Glutamatergic neuron (in vitro differentiated cells): ENCODE measurements at regions not wholly inside any gene's neighbourhood (a gene's known extent, or its start where the extent isn't known, plus 50 kb on each side); places are given as distances from the start of the nearest gene placed in this dataset.

Source experiments
- DNase-seq: peaks from one replicate; pipeline ENCODE4 v3.0.0; 2022
- H3K27ac Mint-ChIP-seq: one replicate; pipeline ENCODE4 v1.8.0; 2020; ENCODE audit warnings: mild to moderate bottlenecking, mixed read lengths, inconsistent platforms; ENCODE audit not compliant: unreplicated experiment
- H3K27me3 Mint-ChIP-seq: one replicate; pipeline ENCODE4 v1.8.0; 2020; ENCODE audit warnings: mild to moderate bottlenecking, moderate library complexity, mixed read lengths, inconsistent platforms; ENCODE audit not compliant: unreplicated experiment
- H3K36me3 Mint-ChIP-seq: one replicate; pipeline ENCODE4 v1.8.0; 2020; ENCODE audit warnings: mild to moderate bottlenecking, mixed read lengths, inconsistent platforms; ENCODE audit not compliant: unreplicated experiment
- H3K4me1 Mint-ChIP-seq: one replicate; pipeline ENCODE4 v1.8.0; 2020; ENCODE audit warnings: mild to moderate bottlenecking, low read depth, mixed read lengths, inconsistent platforms; ENCODE audit not compliant: unreplicated experiment
- H3K4me3 Mint-ChIP-seq: one replicate; pipeline ENCODE4 v1.8.0; 2020; ENCODE audit warnings: mild to moderate bottlenecking, mixed read lengths, inconsistent platforms; ENCODE audit not compliant: unreplicated experiment
- H3K9me3 Mint-ChIP-seq: one replicate; pipeline ENCODE4 v1.8.0; 2020; ENCODE audit warnings: mild to moderate bottlenecking, moderate library complexity, mixed read lengths, inconsistent platforms; ENCODE audit not compliant: unreplicated experiment
- CTCF ChIP-seq: fragments of 200-600 bp; sonication (generic); IDR thresholded peaks from one replicate; pipeline ENCODE4 v1.5.0; 2021; ENCODE audit not compliant: partially characterized antibody, unreplicated experiment

GRCh38 chr16:87218281-87219055, 98.7 kb downstream of the C16orf95 start:
- DNase-seq: no peak
- Mint-ChIP-seq H3K36me3 (no peaks in the 10 kb centered on the region), H3K4me1 (no peaks in the 10 kb centered on the region), H3K27ac (no peak overlapping the region), H3K9me3 (no peaks in the 10 kb centered on the region), H3K27me3 (no peaks in the 10 kb centered on the region), H3K4me3 (no peak overlapping the region)
- no peak for TF ChIP-seq CTCF

GRCh38 chr16:87219287-87219909, 97.8 kb downstream of the C16orf95 start:
- Mint-ChIP-seq H3K9me3 (no peaks in the 10 kb centered on the region), H3K4me3 (no peak overlapping the region), H3K36me3 (no peaks in the 10 kb centered on the region), H3K27ac (no peak overlapping the region), H3K27me3 (no peaks in the 10 kb centered on the region), H3K4me1 (no peaks in the 10 kb centered on the region)
- DNase-seq: no peak
- TF ChIP-seq CTCF: no peak

GRCh38 chr16:87221633-87222032, 95.6 kb downstream of the C16orf95 start:
- H3K36me3 Mint-ChIP-seq: no peaks in the 10 kb centered on the region
- no peaks in the 10 kb centered on the region for H3K9me3 Mint-ChIP-seq
- no peak for TF ChIP-seq CTCF
- peaks cover 2% of the 10 kb centered on the region for H3K27me3 Mint-ChIP-seq
- H3K4me3 Mint-ChIP-seq: no peak overlapping the region
- DNase-seq: no peak
- H3K27ac Mint-ChIP-seq: no peak overlapping the region
- no peaks in the 10 kb centered on the region for H3K4me1 Mint-ChIP-seq

- Mint-ChIP-seq H3K4me3 (no peak overlapping the region), H3K4me1 (no peaks in the 10 kb centered on the region), H3K9me3 (no peaks in the 10 kb centered on the region), H3K27ac (no peak overlapping the region), H3K36me3 (no peaks in the 10 kb centered on the region), H3K27me3 (peaks cover 2% of the 10 kb centered on the region)
- no peak for DNase-seq
- no peak for TF ChIP-seq CTCF
Measured at GRCh38 chr16:87222335-87222734, 94.9 kb downstream of the C16orf95 start.

GRCh38 chr16:87223656-87224248, 93.4 kb downstream of the C16orf95 start:
- no peak overlapping the region for H3K4me3 Mint-ChIP-seq
- TF ChIP-seq CTCF: no peak
- H3K4me1 Mint-ChIP-seq: no peaks in the 10 kb centered on the region
- no peak overlapping the region for H3K27ac Mint-ChIP-seq
- no peaks in the 10 kb centered on the region for H3K36me3 Mint-ChIP-seq
- DNase-seq: no peak
- H3K9me3 Mint-ChIP-seq: no peaks in the 10 kb centered on the region
- peaks cover 2% of the 10 kb centered on the region for H3K27me3 Mint-ChIP-seq
